ENCODE measurements at regions not wholly inside any gene's neighbourhood (a gene's known extent, or its start where the extent isn't known, plus 50 kb on each side); places are given as distances from the start of the nearest gene placed in this dataset.

- TF ChIP-seq CTCF (IDR thresholded peaks at IDR 0.05), result no peak
- no peak for TF ChIP-seq POLR2A (IDR thresholded peaks at IDR 0.05)
Observed at GRCh38 chr5:124631874-124632550, 114.4 kb downstream of the ZNF608 start.
